ENCODE measurements at regions not wholly inside any gene's neighbourhood (a gene's known extent, or its start where the extent isn't known, plus 50 kb on each side); places are given as distances from the start of the nearest gene placed in this dataset.

DNA sequence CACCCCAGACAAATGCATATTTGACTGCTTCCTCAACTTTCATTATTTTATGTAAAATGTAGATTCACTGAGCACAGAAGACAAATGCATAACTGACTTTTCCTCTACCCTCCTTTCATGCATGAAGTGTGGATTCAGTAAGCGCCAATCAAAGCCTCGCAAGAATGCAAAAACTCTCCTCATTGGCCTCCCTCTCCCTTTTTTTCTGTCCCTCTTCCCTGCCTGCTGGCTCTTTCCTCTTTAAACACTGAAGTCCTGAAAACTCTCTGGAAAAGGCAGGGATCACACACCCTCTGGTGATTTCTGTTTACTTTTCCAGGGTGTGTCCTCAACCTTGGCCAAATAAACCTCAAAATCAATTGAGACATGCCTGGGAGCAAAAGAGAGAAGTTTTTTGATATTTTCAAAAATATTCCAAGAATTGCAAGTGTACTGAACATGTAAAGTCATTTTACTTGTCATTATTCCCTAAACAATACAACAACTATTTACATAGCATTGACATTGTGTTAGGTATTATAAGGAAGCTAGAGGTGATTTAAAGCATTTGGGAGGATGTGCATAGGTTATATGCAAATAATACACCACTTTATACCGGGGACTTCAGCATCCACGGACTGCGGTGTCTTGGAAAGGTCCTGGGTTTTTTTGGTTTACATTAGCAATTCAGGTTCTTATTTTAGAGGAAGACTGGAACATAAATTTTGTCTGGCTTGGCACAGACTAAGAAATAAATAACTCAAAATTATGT is 71.4 kb downstream of the SEC61G start:
- TF ChIP-seq, protein P1, sequence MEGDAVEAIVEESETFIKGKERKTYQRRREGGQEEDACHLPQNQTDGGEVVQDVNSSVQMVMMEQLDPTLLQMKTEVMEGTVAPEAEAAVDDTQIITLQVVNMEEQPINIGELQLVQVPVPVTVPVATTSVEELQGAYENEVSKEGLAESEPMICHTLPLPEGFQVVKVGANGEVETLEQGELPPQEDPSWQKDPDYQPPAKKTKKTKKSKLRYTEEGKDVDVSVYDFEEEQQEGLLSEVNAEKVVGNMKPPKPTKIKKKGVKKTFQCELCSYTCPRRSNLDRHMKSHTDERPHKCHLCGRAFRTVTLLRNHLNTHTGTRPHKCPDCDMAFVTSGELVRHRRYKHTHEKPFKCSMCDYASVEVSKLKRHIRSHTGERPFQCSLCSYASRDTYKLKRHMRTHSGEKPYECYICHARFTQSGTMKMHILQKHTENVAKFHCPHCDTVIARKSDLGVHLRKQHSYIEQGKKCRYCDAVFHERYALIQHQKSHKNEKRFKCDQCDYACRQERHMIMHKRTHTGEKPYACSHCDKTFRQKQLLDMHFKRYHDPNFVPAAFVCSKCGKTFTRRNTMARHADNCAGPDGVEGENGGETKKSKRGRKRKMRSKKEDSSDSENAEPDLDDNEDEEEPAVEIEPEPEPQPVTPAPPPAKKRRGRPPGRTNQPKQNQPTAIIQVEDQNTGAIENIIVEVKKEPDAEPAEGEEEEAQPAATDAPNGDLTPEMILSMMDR (IDR thresholded peaks at IDR 0.05): no peak
- no peak for TF ChIP-seq POLR2A (IDR thresholded peaks at IDR 0.05)
